ENCODE measurements at regions not wholly inside any gene's neighbourhood (a gene's known extent, or its start where the extent isn't known, plus 50 kb on each side); places are given as distances from the start of the nearest gene placed in this dataset.
"Not testable (repeated sequence)": the region's sequence is repeated elsewhere in the genome, so short reads cannot be mapped to it uniquely, and the experiment has no call there.

GRCh38 chr6:15021074-15021473 lies 224.8 kb upstream of the JARID2 start:
- DNase-seq: no peak

- not testable (repeated sequence) for DNase-seq
Measured at GRCh38 chr6:15023018-15023417, 222.9 kb upstream of the JARID2 start.

- no peak for DNase-seq
Measured at GRCh38 chr6:15023448-15023847, 222.4 kb upstream of the JARID2 start.

GRCh38 chr6:15025446-15025845 lies 220.4 kb upstream of the JARID2 start:
- peak; percentile 26 for DNase-seq

- no peak for DNase-seq
Measured at GRCh38 chr6:15026832-15027231, 219.0 kb upstream of the JARID2 start.

GRCh38 chr6:15027472-15027871 lies 218.4 kb upstream of the JARID2 start:
- DNase-seq: no peak

- DNase-seq: no peak
Measured at GRCh38 chr6:15032015-15032414, 213.9 kb upstream of the JARID2 start.

- no peak for DNase-seq
Measured at GRCh38 chr6:15033850-15034203, 212.0 kb upstream of the JARID2 start.

GRCh38 chr6:15036690-15037245 lies 209.1 kb upstream of the JARID2 start:
- DNase-seq: no peak

GRCh38 chr6:15037253-15037652 lies 208.6 kb upstream of the JARID2 start:
- no peak for DNase-seq

- DNase-seq: no peak
Measured at GRCh38 chr6:15038013-15038791, 207.7 kb upstream of the JARID2 start.

- no peak for DNase-seq
Measured at GRCh38 chr6:15039136-15039535, 206.7 kb upstream of the JARID2 start.

- no peak for DNase-seq
Measured at GRCh38 chr6:15042938-15043337, 202.9 kb upstream of the JARID2 start.

GRCh38 chr6:15044146-15044882 lies 201.6 kb upstream of the JARID2 start:
- no peak for DNase-seq

GRCh38 chr6:15044948-15045347 lies 200.9 kb upstream of the JARID2 start:
- no peak for DNase-seq

GRCh38 chr6:15046751-15047150 lies 199.1 kb upstream of the JARID2 start:
- no peak for DNase-seq

GRCh38 chr6:15048367-15048766 lies 197.5 kb upstream of the JARID2 start:
- DNase-seq: no peak

- DNase-seq: no peak
Measured at GRCh38 chr6:15058200-15059061, 187.4 kb upstream of the JARID2 start.

- DNase-seq: no peak
Measured at GRCh38 chr6:15061180-15061641, 184.7 kb upstream of the JARID2 start.

GRCh38 chr6:15061908-15062515 lies 183.9 kb upstream of the JARID2 start:
- DNase-seq: no peak

GRCh38 chr6:15062516-15063252 lies 183.2 kb upstream of the JARID2 start:
- DNase-seq: peak; percentile 89

Measured in fibroblast of skin of right quadriceps (primary cell).